DND-41 (cell line): ENCODE measurements at regions not wholly inside any gene's neighbourhood (a gene's known extent, or its start where the extent isn't known, plus 50 kb on each side); places are given as distances from the start of the nearest gene placed in this dataset.
"Not testable (repeated sequence)": the region's sequence is repeated elsewhere in the genome, so short reads cannot be mapped to it uniquely, and the experiment has no call there.

Experiments
- ATAC-seq: fragments of 200-7000 bp; cut with Tn5 transposase; 3 replicates; pipeline ENCODE4 v1.9.1; 2021; ENCODE audit warnings: low read depth; ENCODE audit not compliant: insufficient read depth
- DNase-seq: peaks from one replicate; pipeline ENCODE4 v3.0.0-alpha.2; 2020
- H2AFZ ChIP-seq: 2 replicates; pipeline ENCODE4 v1.6.0; 2012; ENCODE audit warnings: low read depth, low read length
- H3K27ac ChIP-seq: 2 replicates; pipeline ENCODE4 v1.5.1; 2012; ENCODE audit warnings: low read length, inconsistent platforms
- H3K27me3 ChIP-seq: fragments of 200-600 bp; sonication (generic); 2 replicates; pipeline ENCODE4 v1.6.0; 2012; ENCODE audit warnings: low read length, mild to moderate bottlenecking, inconsistent platforms; ENCODE audit not compliant: insufficient read depth, poor library complexity
- H3K36me3 ChIP-seq: 2 replicates; pipeline ENCODE4 v1.5.1; 2012; ENCODE audit warnings: low read length, inconsistent platforms; ENCODE audit not compliant: insufficient read depth
- H3K4me1 ChIP-seq: 2 replicates; pipeline ENCODE4 v1.5.1; 2012; ENCODE audit warnings: mild to moderate bottlenecking, low read length; ENCODE audit not compliant: insufficient read depth
- H3K4me2 ChIP-seq: 2 replicates; pipeline ENCODE4 v1.6.0; 2012; ENCODE audit warnings: mild to moderate bottlenecking, moderate library complexity, low read length, inconsistent platforms; ENCODE audit not compliant: insufficient read depth
- H3K4me3 ChIP-seq, 2 experiments: fragments of 200-600 bp in 1 of 2; shearing (Covaris generic) in 1 of 2; 2 replicates each; pipeline ENCODE4 v1.5.1; 2012 to 2016; ENCODE audit warnings: inconsistent platforms in 2 of 2, low read length in 2 of 2, mild to moderate bottlenecking in 2 of 2, low read depth in 1 of 2, moderate library complexity in 1 of 2
- H3K79me2 ChIP-seq: 2 replicates; pipeline ENCODE4 v1.6.0; 2012; ENCODE audit warnings: low read length, inconsistent platforms; ENCODE audit not compliant: insufficient read depth
- H3K9ac ChIP-seq: 2 replicates; pipeline ENCODE4 v1.6.0; 2012; ENCODE audit warnings: low read depth, mild to moderate bottlenecking, inconsistent platforms, low read length, moderate library complexity
- H3K9me3 ChIP-seq: 2 replicates; pipeline ENCODE4 v1.5.1; 2012; ENCODE audit warnings: low read length, moderate library complexity, mild to moderate bottlenecking, inconsistent platforms; ENCODE audit not compliant: insufficient read depth, severe bottlenecking
- H4K20me1 ChIP-seq: 2 replicates; pipeline ENCODE4 v1.6.0; 2012; ENCODE audit warnings: low read length; ENCODE audit not compliant: insufficient read depth
- CTCF ChIP-seq: IDR thresholded peaks from 2 replicates; pipeline ENCODE4 v1.5.1; 2012; ENCODE audit warnings: borderline replicate concordance, low read length, moderate library complexity, mild to moderate bottlenecking; ENCODE audit not compliant: poor library complexity, severe bottlenecking; ENCODE audit errors: extremely low read depth
- EZH2 ChIP-seq: IDR thresholded peaks from 3 replicates; pipeline ENCODE4 v1.6.1; 2012; ENCODE audit warnings: borderline replicate concordance, low read depth, mild to moderate bottlenecking, moderate library complexity, low read length, inconsistent platforms; ENCODE audit not compliant: severe bottlenecking

- no peak for ATAC-seq
- H3K27me3 ChIP-seq = no peaks in the 10 kb centered on the region
- no peak overlapping the region for H3K9ac ChIP-seq
- H2AFZ ChIP-seq = no peak overlapping the region
- H3K36me3 ChIP-seq = no peaks in the 10 kb centered on the region
- H3K27ac ChIP-seq = no peak overlapping the region
- DNase-seq = no peak
- H4K20me1 ChIP-seq = no peaks in the 10 kb centered on the region
- H3K4me2 ChIP-seq = no peak overlapping the region
- H3K4me3 ChIP-seq = no peak overlapping the region
- TF ChIP-seq CTCF (no peak), EZH2 (no peak)
- H3K9me3 ChIP-seq = no peaks in the 10 kb centered on the region
- no peaks in the 10 kb centered on the region for H3K79me2 ChIP-seq
- no peaks in the 10 kb centered on the region for H3K4me1 ChIP-seq
Observed at GRCh38 chr14:30243805-30244204, 315.2 kb upstream of the G2E3 start.

- not testable (repeated sequence) for DNase-seq, H3K9ac ChIP-seq, H3K9me3 ChIP-seq, H3K27ac ChIP-seq, H3K4me1 ChIP-seq, ATAC-seq, H2AFZ ChIP-seq, H3K4me3 ChIP-seq, H3K36me3 ChIP-seq, H4K20me1 ChIP-seq, H3K79me2 ChIP-seq, H3K4me2 ChIP-seq, H3K27me3 ChIP-seq
Observed at GRCh38 chr14:30244348-30244747, 314.6 kb upstream of the G2E3 start.

- no peak for TF ChIP-seq EZH2
- no peak for TF ChIP-seq CTCF
- Histone ChIP-seq H2AFZ (no peak overlapping the region), H4K20me1 (no peaks in the 10 kb centered on the region), H3K27me3 (no peaks in the 10 kb centered on the region), H3K36me3 (no peaks in the 10 kb centered on the region), H3K79me2 (no peaks in the 10 kb centered on the region), H3K4me3 (no peak overlapping the region), H3K9ac (no peak overlapping the region), H3K9me3 (no peaks in the 10 kb centered on the region), H3K27ac (no peak overlapping the region), H3K4me1 (no peaks in the 10 kb centered on the region), H3K4me2 (no peak overlapping the region)
- no peak for DNase-seq
- ATAC-seq = no peak
Observed at GRCh38 chr14:30251017-30251416, 307.9 kb upstream of the G2E3 start.

GRCh38 chr14:30251557-30252100 lies 307.3 kb upstream of the G2E3 start:
- Histone ChIP-seq H3K9me3 (no peaks in the 10 kb centered on the region), H3K79me2 (no peaks in the 10 kb centered on the region), H2AFZ (no peak overlapping the region)

More at GRCh38 chr14:30251557-30252100, 307.3 kb upstream of the G2E3 start:
- DNase-seq (no peak), ATAC-seq (no peak)
- no peak overlapping the region for H3K27ac ChIP-seq
- no peak overlapping the region for H3K4me3 ChIP-seq
- H4K20me1 ChIP-seq = no peaks in the 10 kb centered on the region
- no peak for TF ChIP-seq EZH2
- TF ChIP-seq CTCF = no peak
- H3K9ac ChIP-seq = no peak overlapping the region
- H3K4me2 ChIP-seq = no peak overlapping the region
- H3K4me1 ChIP-seq = no peaks in the 10 kb centered on the region
- H3K36me3 ChIP-seq = no peaks in the 10 kb centered on the region
- H3K27me3 ChIP-seq = no peaks in the 10 kb centered on the region
